NCI-H345 (cell line): ENCODE measurements at regions not wholly inside any gene's neighbourhood (a gene's known extent, or its start where the extent isn't known, plus 50 kb on each side); places are given as distances from the start of the nearest gene placed in this dataset.

Source experiments
- DNase-seq: peaks from one replicate; lab custom pipeline; 2025; lab: John Stamatoyannopoulos, UW

GRCh38 chr1:199109160-199109559 lies 470.3 kb downstream of the PTPRC start:
- DNase-seq, result no peak

- DNase-seq, result no peak
These were observed 473.5 kb downstream of the PTPRC start for GRCh38 chr1:199112365-199112764.

GRCh38 chr1:199113265-199113869 lies 474.5 kb downstream of the PTPRC start:
- DNase-seq, result peak; percentile 6

- DNase-seq, result no peak
These were observed 477.6 kb downstream of the PTPRC start for GRCh38 chr1:199116488-199116887.

- DNase-seq, result no peak
These were observed 482.2 kb downstream of the PTPRC start for GRCh38 chr1:199121047-199121446.

GRCh38 chr1:199122085-199122484 lies 483.2 kb downstream of the PTPRC start:
- DNase-seq, result no peak

GRCh38 chr1:199122532-199123311 lies 483.9 kb downstream of the PTPRC start:
- DNase-seq, result no peak

- DNase-seq, result no peak
These were observed 484.8 kb downstream of the PTPRC start for GRCh38 chr1:199123615-199124014.

- no peak for DNase-seq
These were observed 485.5 kb downstream of the PTPRC start for GRCh38 chr1:199124351-199124750.

- DNase-seq, result no peak
These were observed 490.4 kb downstream of the PTPRC start for GRCh38 chr1:199129247-199129646.

- DNase-seq, result no peak
These were observed 493.2 kb downstream of the PTPRC start for GRCh38 chr1:199132006-199132405.

- no peak for DNase-seq
These were observed 497.1 kb downstream of the PTPRC start for GRCh38 chr1:199135901-199136300.

- no peak for DNase-seq
These were observed 499.2 kb downstream of the PTPRC start for GRCh38 chr1:199138061-199138460.

GRCh38 chr1:199149591-199149990 lies 510.8 kb downstream of the PTPRC start:
- DNase-seq, result no peak

GRCh38 chr1:199150756-199151155 lies 511.9 kb downstream of the PTPRC start:
- DNase-seq, result no peak

- DNase-seq, result no peak
These were observed 513.0 kb downstream of the PTPRC start for GRCh38 chr1:199151634-199152425.

GRCh38 chr1:199152676-199153075 lies 513.8 kb downstream of the PTPRC start:
- DNase-seq, result no peak

- no peak for DNase-seq
These were observed 516.6 kb downstream of the PTPRC start for GRCh38 chr1:199155166-199156019.

GRCh38 chr1:199157494-199157893 lies 518.7 kb downstream of the PTPRC start:
- no peak for DNase-seq

GRCh38 chr1:199160521-199161318 lies 521.9 kb downstream of the PTPRC start:
- no peak for DNase-seq

GRCh38 chr1:199161319-199161680 lies 522.5 kb downstream of the PTPRC start:
- DNase-seq, result no peak
